Adrenal gland (tissue), 9 donors: ENCODE measurements at regions not wholly inside any gene's neighbourhood (a gene's known extent, or its start where the extent isn't known, plus 50 kb on each side); places are given as distances from the start of the nearest gene placed in this dataset.

Source experiments
- DNase-seq, 7 donors: peaks; one replicate each; pipeline ENCODE4 v3.0.0-alpha.2; 2019 to 2020
- H3K27ac ChIP-seq, 5 donors: fragments of 200-600 bp; sonication (generic) in 4 of 5; 1 replicate in 3 of 5; 2 replicates in 2 of 5; pipeline versions ENCODE4 v1.5.1 to v1.8.0; 2016 to 2020; ENCODE audit warnings: mild to moderate bottlenecking in 1 of 5
- H3K27me3 ChIP-seq: fragments of 200-600 bp; 2 replicates; pipeline ENCODE4 v1.8.0; 2021
- H3K36me3 ChIP-seq, 2 donors: fragments of 200-600 bp; replicated peaks in 1 of 2; 1 replicate in 1 of 2; 2 replicates in 1 of 2; pipeline versions ENCODE4 v1.5.1 to v1.8.0; 2018 to 2022
- H3K4me1 ChIP-seq, 2 donors: fragments of 200-600 bp; replicated peaks in 1 of 2; 1 replicate in 1 of 2; 2 replicates in 1 of 2; pipeline versions ENCODE4 v1.5.1 to v1.8.0; 2018 to 2021
- H3K4me3 ChIP-seq, 4 donors: fragments of 200-600 bp; sonication (generic) in 3 of 4; one replicate each; pipeline ENCODE4 v1.5.1; 2016 to 2018
- H3K9me3 ChIP-seq, 3 donors: fragments of 200-600 bp; sonication (generic) in 1 of 3; replicated peaks in 1 of 3; 1 replicate in 2 of 3; 2 replicates in 1 of 3; pipeline versions ENCODE4 v1.5.1 to v1.8.0; 2016 to 2021
- POLR2A ChIP-seq, 2 donors: fragments of 450-650 bp; IDR thresholded peaks; one replicate each; pipeline ENCODE4 v1.6.1; 2017; ENCODE audit warnings: antibody characterized with exemption in 2 of 2, mild to moderate bottlenecking in 2 of 2, moderate library complexity in 1 of 2
- WGBS, 4 donors: extraction: QIAGEN DNeasy Blood & Tissue Kit in 2 of 4; methylation state at CpG; one replicate each; pipeline versions ENCODE4 v1.1.5 to v1.1.7; 2013 to 2017; 5-methylcytosine and 5-hydroxymethylcytosine counted together
- intact Hi-C, 2 donors: fragments of 100-400 bp; cut with DNase I; formaldehyde crosslinking; loops; one replicate each; pipeline versions ENCODE4 v1.14.1 to v1.15.0; 2022 to 2023
- TF ChIP-seq, protein P1 (sequence below), 6 experiments: fragments of 450-650 bp in 4 of 6; fragments of 200-600 bp in 2 of 6; sonication (generic) in 1 of 6; IDR thresholded peaks; 1 replicate in 5 of 6; 2 replicates in 1 of 6; pipeline versions ENCODE4 v1.5.1 to v1.8.0; 2016 to 2021; ENCODE audit warnings: antibody characterized with exemption in 6 of 6, mild to moderate bottlenecking in 2 of 6, moderate library complexity in 1 of 6
- donor health status: healthy with polysubstance abuse.
- donor health status: Bipolar disorder and iron deficiency.
- donor health status: DM: yes; HTN: yes; CAD: no.
- donor health status: DM: no; HTN: no; CAD: no.
- donor health status: DM: no; HTN: no; CAD: no.

DNA sequence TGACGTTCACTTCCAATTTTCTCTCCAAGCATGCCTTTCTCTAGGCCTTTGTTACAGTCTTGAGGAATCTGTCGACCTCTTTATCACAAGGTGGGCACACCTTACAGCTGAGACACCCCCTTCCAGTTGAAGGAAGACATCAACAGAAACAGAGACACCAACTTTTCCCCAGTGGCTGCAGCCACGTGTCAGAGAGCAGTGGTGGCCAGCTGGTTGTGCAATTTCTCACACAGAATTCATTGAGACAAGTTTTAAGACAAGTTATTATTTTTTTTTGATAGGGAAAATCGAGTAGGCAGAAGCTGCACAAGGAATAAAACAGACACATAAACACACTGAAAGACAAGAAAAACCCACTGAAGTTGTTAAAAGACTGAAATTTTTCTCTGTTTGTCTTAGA lies 436.7 kb upstream of the MDFIC2 start:
- Histone ChIP-seq H3K4me1 (no peaks in the 10 kb centered on the region), H3K36me3 (no peaks in the 10 kb centered on the region), H3K4me3 (no peak overlapping the region), H3K9me3 (no peaks in the 10 kb centered on the region), H3K27ac (no peak overlapping the region), H3K27me3 (no peaks in the 10 kb centered on the region)
- TF ChIP-seq, protein P1, sequence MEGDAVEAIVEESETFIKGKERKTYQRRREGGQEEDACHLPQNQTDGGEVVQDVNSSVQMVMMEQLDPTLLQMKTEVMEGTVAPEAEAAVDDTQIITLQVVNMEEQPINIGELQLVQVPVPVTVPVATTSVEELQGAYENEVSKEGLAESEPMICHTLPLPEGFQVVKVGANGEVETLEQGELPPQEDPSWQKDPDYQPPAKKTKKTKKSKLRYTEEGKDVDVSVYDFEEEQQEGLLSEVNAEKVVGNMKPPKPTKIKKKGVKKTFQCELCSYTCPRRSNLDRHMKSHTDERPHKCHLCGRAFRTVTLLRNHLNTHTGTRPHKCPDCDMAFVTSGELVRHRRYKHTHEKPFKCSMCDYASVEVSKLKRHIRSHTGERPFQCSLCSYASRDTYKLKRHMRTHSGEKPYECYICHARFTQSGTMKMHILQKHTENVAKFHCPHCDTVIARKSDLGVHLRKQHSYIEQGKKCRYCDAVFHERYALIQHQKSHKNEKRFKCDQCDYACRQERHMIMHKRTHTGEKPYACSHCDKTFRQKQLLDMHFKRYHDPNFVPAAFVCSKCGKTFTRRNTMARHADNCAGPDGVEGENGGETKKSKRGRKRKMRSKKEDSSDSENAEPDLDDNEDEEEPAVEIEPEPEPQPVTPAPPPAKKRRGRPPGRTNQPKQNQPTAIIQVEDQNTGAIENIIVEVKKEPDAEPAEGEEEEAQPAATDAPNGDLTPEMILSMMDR (IDR thresholded peaks at IDR 0.05) = no peak
- TF ChIP-seq POLR2A (IDR thresholded peaks at IDR 0.05) = no peak
- no peak for DNase-seq
- intact Hi-C loops = no loop called here
- WGBS, 4 donors = 59 to 67% (median 61%) methylated on average over 4 of the region's 4 CpGs

DNA sequence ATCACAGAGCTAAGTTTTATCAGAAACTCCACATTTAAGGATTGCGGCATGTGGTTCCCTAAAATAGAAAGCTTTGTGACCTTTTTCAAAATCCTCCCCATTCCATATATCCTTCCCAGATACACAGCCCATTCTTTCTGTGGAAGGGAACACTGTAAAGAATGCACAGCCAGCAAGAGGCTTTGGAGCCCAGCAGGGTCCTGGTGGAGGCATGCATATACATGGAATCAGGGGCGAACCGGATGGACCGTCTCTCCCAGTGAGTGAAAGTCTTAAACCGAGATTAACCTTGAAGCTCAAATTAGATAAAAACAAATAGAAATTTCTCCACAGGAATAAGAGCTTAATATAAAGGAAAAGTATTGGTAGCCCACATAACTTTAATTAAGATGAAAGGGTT lies 436.2 kb upstream of the MDFIC2 start:
- intact Hi-C loops = no loop called here
- Histone ChIP-seq H3K4me3 (no peak overlapping the region), H3K9me3 (no peaks in the 10 kb centered on the region), H3K36me3 (no peaks in the 10 kb centered on the region), H3K4me1 (no peaks in the 10 kb centered on the region), H3K27me3 (no peaks in the 10 kb centered on the region), H3K27ac (no peak overlapping the region)
- no peak for DNase-seq
- TF ChIP-seq, protein P1 (IDR thresholded peaks at IDR 0.05) = no peak
- no peak for TF ChIP-seq POLR2A (IDR thresholded peaks at IDR 0.05)
- 80 to 89% (median 83%) methylated on average over 5 of the region's 5 CpGs for WGBS, 4 donors

DNA sequence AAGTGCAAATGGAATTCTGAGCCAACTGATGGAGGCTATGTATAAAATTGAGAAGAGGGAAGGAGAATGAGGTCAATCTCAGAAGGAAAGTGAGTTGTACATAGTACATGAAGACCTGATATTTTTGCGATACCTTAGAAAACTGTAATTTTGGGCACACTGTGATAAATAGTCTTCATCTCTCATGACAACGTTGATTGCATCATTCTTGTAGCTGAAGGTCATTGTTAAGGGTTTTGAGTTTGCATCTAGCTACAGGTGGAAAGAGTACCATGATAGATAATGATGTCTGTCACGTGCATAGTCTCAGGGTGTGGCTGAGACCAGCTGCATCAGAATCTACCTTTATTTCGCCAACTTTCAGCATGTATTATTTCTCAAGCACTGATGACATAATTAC lies 435.4 kb upstream of the MDFIC2 start:
- WGBS, 4 donors = 68 to 74% (median 69%) methylated on average over 4 of the region's 4 CpGs
- intact Hi-C loops = no loop called here
- TF ChIP-seq POLR2A (IDR thresholded peaks at IDR 0.05) = no peak
- TF ChIP-seq, protein P1 (IDR thresholded peaks at IDR 0.05) = no peak

GRCh38 chr3:70744536-70744935 lies 432.1 kb upstream of the MDFIC2 start:
- intact Hi-C loops = no loop called here
- 68 to 84% (median 76%) methylated on average over 3 of the region's 3 CpGs for WGBS, 4 donors
- Histone ChIP-seq H3K4me3 (no peak overlapping the region), H3K4me1 (no peaks in the 10 kb centered on the region), H3K36me3 (no peaks in the 10 kb centered on the region), H3K27ac (no peak overlapping the region), H3K9me3 (no peaks in the 10 kb centered on the region), H3K27me3 (no peaks in the 10 kb centered on the region)
- TF ChIP-seq, protein P1 (IDR thresholded peaks at IDR 0.05) = no peak
- no peak for TF ChIP-seq POLR2A (IDR thresholded peaks at IDR 0.05)
- no peak for DNase-seq

More for the DNA sequence above, 435.4 kb upstream of the MDFIC2 start:
- Histone ChIP-seq H3K27me3 (no peaks in the 10 kb centered on the region), H3K36me3 (no peaks in the 10 kb centered on the region), H3K9me3 (no peaks in the 10 kb centered on the region), H3K4me3 (no peak overlapping the region), H3K27ac (no peak overlapping the region), H3K4me1 (no peaks in the 10 kb centered on the region)
- DNase-seq = no peak
